Naive thymus-derived CD8-positive, alpha-beta T cell (primary cell): ENCODE measurements at regions not wholly inside any gene's neighbourhood (a gene's known extent, or its start where the extent isn't known, plus 50 kb on each side); places are given as distances from the start of the nearest gene placed in this dataset.
"Not testable (repeated sequence)": the region's sequence is repeated elsewhere in the genome, so short reads cannot be mapped to it uniquely, and the experiment has no call there.

Source experiments
- ATAC-seq, 2 donors: fragments of 150-1000 bp; cut with Tn5 transposase in 1 of 2; sonication (Bioruptor Pico), chemical (Tn5 transposase) in 1 of 2; 1 replicate in 1 of 2; 2 replicates in 1 of 2; pipeline ENCODE4 v1.10.0; 2021; ENCODE audit warnings: mild to moderate bottlenecking in 2 of 2, moderate library complexity in 2 of 2
- POLR2A ChIA-PET: fragments of 350-600 bp; sonication (Branson Sonifier 250); formaldehyde crosslinking; loops from one replicate; lab custom pipeline; 2021; ENCODE audit warnings: antibody characterized with exemption; lab: Charles Lee
- DNase-seq, 10 donors: peaks; one replicate each; pipeline versions ENCODE4 v3.0.0 to v3.0.0-alpha.2; 2020 to 2022
- H3K27ac Mint-ChIP-seq, 10 donors: one replicate each; pipeline ENCODE4 v1.8.0; 2020 to 2022; ENCODE audit warnings: mild to moderate bottlenecking in 10 of 10, mixed read lengths in 10 of 10, moderate library complexity in 4 of 10, inconsistent platforms in 1 of 10
- H3K27me3 Mint-ChIP-seq, 5 donors: one replicate each; pipeline ENCODE4 v1.8.0; 2021 to 2022; ENCODE audit warnings: mixed read lengths in 5 of 5
- H3K36me3 Mint-ChIP-seq, 3 donors: one replicate each; pipeline ENCODE4 v1.8.0; 2020 to 2022; ENCODE audit warnings: mixed read lengths in 3 of 3, mild to moderate bottlenecking in 2 of 3, inconsistent platforms in 1 of 3
- H3K4me1 Mint-ChIP-seq, 4 donors: one replicate each; pipeline ENCODE4 v1.8.0; 2021 to 2022; ENCODE audit warnings: mixed read lengths in 4 of 4
- H3K4me3 Mint-ChIP-seq, 10 donors: one replicate each; pipeline ENCODE4 v1.8.0; 2020 to 2022; ENCODE audit warnings: mild to moderate bottlenecking in 10 of 10, mixed read lengths in 10 of 10, moderate library complexity in 6 of 10, inconsistent platforms in 1 of 10
- H3K9me3 Mint-ChIP-seq, 9 donors: one replicate each; pipeline ENCODE4 v1.8.0; 2020 to 2022; ENCODE audit warnings: mixed read lengths in 9 of 9, mild to moderate bottlenecking in 3 of 9, inconsistent platforms in 1 of 9, moderate library complexity in 1 of 9

- H3K36me3 Mint-ChIP-seq: no peaks in the 10 kb centered on the region
- no peaks in the 10 kb centered on the region for H3K4me1 Mint-ChIP-seq
- no peak overlapping the region for H3K4me3 Mint-ChIP-seq
- H3K27ac Mint-ChIP-seq: no peak overlapping the region
- H3K9me3 Mint-ChIP-seq: peaks cover 0 to 7% (median 0%) of the 10 kb centered on the region in 9 donors
- no peak for ATAC-seq
- DNase-seq: no peak
- no peaks in the 10 kb centered on the region for H3K27me3 Mint-ChIP-seq
- POLR2A ChIA-PET: no interaction called here
These were observed 369.4 kb upstream of the IGFBP3 start for GRCh38 chr7:46290374-46291049.

GRCh38 chr7:46288861-46289260 lies 367.8 kb upstream of the IGFBP3 start:
- no peak for DNase-seq
- Mint-ChIP-seq H3K36me3 (no peaks in the 10 kb centered on the region), H3K27ac (no peak overlapping the region), H3K4me1 (no peaks in the 10 kb centered on the region), H3K27me3 (no peaks in the 10 kb centered on the region), H3K9me3 (peaks cover 0 to 7% (median 0%) of the 10 kb centered on the region in 9 donors), H3K4me3 (no peak overlapping the region)
- POLR2A ChIA-PET: no interaction called here
- ATAC-seq: no peak

GRCh38 chr7:46288010-46288409 lies 366.9 kb upstream of the IGFBP3 start:
- Mint-ChIP-seq H3K27ac (no peak overlapping the region), H3K36me3 (no peaks in the 10 kb centered on the region), H3K27me3 (no peaks in the 10 kb centered on the region), H3K4me3 (no peak overlapping the region), H3K9me3 (peaks cover 0 to 7% (median 0%) of the 10 kb centered on the region in 9 donors), H3K4me1 (no peaks in the 10 kb centered on the region)
- DNase-seq (no peak), ATAC-seq (no peak)
- POLR2A ChIA-PET: no interaction called here

GRCh38 chr7:46286957-46287356 lies 365.9 kb upstream of the IGFBP3 start:
- H3K4me1 Mint-ChIP-seq: no peaks in the 10 kb centered on the region
- POLR2A ChIA-PET: no interaction called here
- H3K4me3 Mint-ChIP-seq: no peak overlapping the region
- ATAC-seq: no peak
- no peak overlapping the region for H3K27ac Mint-ChIP-seq
- DNase-seq: no peak
- H3K36me3 Mint-ChIP-seq: no peaks in the 10 kb centered on the region
- H3K9me3 Mint-ChIP-seq: peaks cover 0 to 3% (median 0%) of the 10 kb centered on the region in 9 donors
- no peaks in the 10 kb centered on the region for H3K27me3 Mint-ChIP-seq

GRCh38 chr7:46286356-46286755 lies 365.3 kb upstream of the IGFBP3 start:
- H3K27ac Mint-ChIP-seq: no peak overlapping the region
- H3K4me1 Mint-ChIP-seq: no peaks in the 10 kb centered on the region
- POLR2A ChIA-PET: no interaction called here
- no peaks in the 10 kb centered on the region for H3K27me3 Mint-ChIP-seq
- peaks cover 0 to 3% (median 0%) of the 10 kb centered on the region in 9 donors for H3K9me3 Mint-ChIP-seq
- ATAC-seq: no peak
- no peak overlapping the region for H3K4me3 Mint-ChIP-seq
- DNase-seq: no peak
- no peaks in the 10 kb centered on the region for H3K36me3 Mint-ChIP-seq

GRCh38 chr7:46285878-46286277 lies 364.8 kb upstream of the IGFBP3 start:
- H3K4me1 Mint-ChIP-seq: no peaks in the 10 kb centered on the region
- no peak overlapping the region for H3K4me3 Mint-ChIP-seq
- H3K27ac Mint-ChIP-seq: no peak overlapping the region
- DNase-seq (no peak), ATAC-seq (no peak)
- POLR2A ChIA-PET: no interaction called here
- H3K27me3 Mint-ChIP-seq: no peaks in the 10 kb centered on the region
- peaks cover 0 to 3% (median 0%) of the 10 kb centered on the region in 9 donors for H3K9me3 Mint-ChIP-seq
- no peaks in the 10 kb centered on the region for H3K36me3 Mint-ChIP-seq

- Mint-ChIP-seq H3K9me3 (peaks cover 0 to 4% (median 0%) of the 10 kb centered on the region in 9 donors), H3K4me1 (no peaks in the 10 kb centered on the region), H3K27ac (no peak overlapping the region), H3K36me3 (no peaks in the 10 kb centered on the region), H3K4me3 (no peak overlapping the region), H3K27me3 (no peaks in the 10 kb centered on the region)
- DNase-seq (no peak), ATAC-seq (no peak)
- POLR2A ChIA-PET: no interaction called here
These were observed 362.8 kb upstream of the IGFBP3 start for GRCh38 chr7:46283852-46284251.

GRCh38 chr7:46282155-46282554 lies 361.1 kb upstream of the IGFBP3 start:
- POLR2A ChIA-PET: no interaction called here
- no peak overlapping the region for H3K4me3 Mint-ChIP-seq
- no peak overlapping the region for H3K27ac Mint-ChIP-seq
- no peaks in the 10 kb centered on the region for H3K36me3 Mint-ChIP-seq
- no peak for ATAC-seq
- no peaks in the 10 kb centered on the region for H3K27me3 Mint-ChIP-seq
- no peaks in the 10 kb centered on the region for H3K4me1 Mint-ChIP-seq
- no peak for DNase-seq
- H3K9me3 Mint-ChIP-seq: peaks cover 0 to 14% (median 0%) of the 10 kb centered on the region in 9 donors

- no peaks in the 10 kb centered on the region for H3K36me3 Mint-ChIP-seq
- POLR2A ChIA-PET: no interaction called here
- DNase-seq (no peak), ATAC-seq (no peak)
- H3K4me1 Mint-ChIP-seq: no peaks in the 10 kb centered on the region
- H3K9me3 Mint-ChIP-seq: peaks cover 0 to 14% (median 0%) of the 10 kb centered on the region in 9 donors
- no peak overlapping the region for H3K27ac Mint-ChIP-seq
- no peaks in the 10 kb centered on the region for H3K27me3 Mint-ChIP-seq
- H3K4me3 Mint-ChIP-seq: no peak overlapping the region
These were observed 360.0 kb upstream of the IGFBP3 start for GRCh38 chr7:46281071-46281470.

GRCh38 chr7:46279290-46279689 lies 358.2 kb upstream of the IGFBP3 start:
- Mint-ChIP-seq H3K27ac (no peak overlapping the region), H3K36me3 (no peaks in the 10 kb centered on the region), H3K4me1 (no peaks in the 10 kb centered on the region), H3K4me3 (no peak overlapping the region), H3K27me3 (no peaks in the 10 kb centered on the region), H3K9me3 (peaks cover 0 to 14% (median 0%) of the 10 kb centered on the region in 9 donors)
- DNase-seq (no peak), ATAC-seq (no peak)
- POLR2A ChIA-PET: no interaction called here

- Mint-ChIP-seq H3K27ac (no peak overlapping the region), H3K27me3 (peaks cover 0 to 2% (median 0%) of the 10 kb centered on the region in 5 donors), H3K36me3 (peaks cover 0 to 24% (median 0%) of the 10 kb centered on the region in 3 donors), H3K9me3 (peaks cover 10 to 40% (median 21%) of the 10 kb centered on the region in 9 donors), H3K4me1 (no peaks in the 10 kb centered on the region), H3K4me3 (no peak overlapping the region)
- ATAC-seq (no peak), DNase-seq (no peak)
- POLR2A ChIA-PET: no interaction called here
These were observed 343.6 kb upstream of the IGFBP3 start for GRCh38 chr7:46264646-46265045.

- Mint-ChIP-seq H3K9me3 (peaks cover 10 to 41% (median 26%) of the 10 kb centered on the region in 9 donors), H3K36me3 (peaks cover 0 to 24% (median 0%) of the 10 kb centered on the region in 3 donors)
- ATAC-seq, H3K4me1 Mint-ChIP-seq, POLR2A ChIA-PET, H3K27me3 Mint-ChIP-seq, DNase-seq, H3K4me3 Mint-ChIP-seq, H3K27ac Mint-ChIP-seq: not testable (repeated sequence)
These were observed 340.6 kb upstream of the IGFBP3 start for GRCh38 chr7:46261638-46262037.

- ATAC-seq (no peak), DNase-seq (no peak)
- Mint-ChIP-seq H3K36me3 (peaks cover 0 to 24% (median 0%) of the 10 kb centered on the region in 3 donors), H3K27ac (no peak overlapping the region), H3K4me3 (no peak overlapping the region), H3K9me3 (peaks cover 10 to 41% (median 26%) of the 10 kb centered on the region in 9 donors), H3K4me1 (no peaks in the 10 kb centered on the region), H3K27me3 (no peaks in the 10 kb centered on the region)
- POLR2A ChIA-PET: no interaction called here
These were observed 338.9 kb upstream of the IGFBP3 start for GRCh38 chr7:46259947-46260346.
